Activated T-cell treated with anti-CD3 and anti-CD28 coated beads, Interleukin-2, amount 50 U/mL, for 4 hours (primary cell): ENCODE measurements at regions not wholly inside any gene's neighbourhood (a gene's known extent, or its start where the extent isn't known, plus 50 kb on each side); places are given as distances from the start of the nearest gene placed in this dataset.

Experiments
- ATAC-seq, 2 donors: fragments of 200-7000 bp; cut with Tn5 transposase; one replicate each; pipeline ENCODE4 v1.10.0; 2021
- DNase-seq: peaks from one replicate; pipeline ENCODE4 v3.0.0-alpha.2; 2020
- H3K27me3 Mint-ChIP-seq: one replicate; pipeline ENCODE4 v1.8.0; 2021; ENCODE audit warnings: low read depth, mixed read lengths
- H3K36me3 Mint-ChIP-seq: one replicate; pipeline ENCODE4 v1.8.0; 2022; ENCODE audit warnings: mixed read lengths; ENCODE audit not compliant: insufficient read depth
- H3K4me1 Mint-ChIP-seq: one replicate; pipeline ENCODE4 v1.8.0; 2021; ENCODE audit warnings: low read depth, mixed read lengths
- H3K4me3 Mint-ChIP-seq: one replicate; pipeline ENCODE4 v1.8.0; 2021; ENCODE audit warnings: mild to moderate bottlenecking, moderate library complexity, mixed read lengths
- H3K9me3 Mint-ChIP-seq: one replicate; pipeline ENCODE4 v1.8.0; 2021; ENCODE audit warnings: mixed read lengths

DNA sequence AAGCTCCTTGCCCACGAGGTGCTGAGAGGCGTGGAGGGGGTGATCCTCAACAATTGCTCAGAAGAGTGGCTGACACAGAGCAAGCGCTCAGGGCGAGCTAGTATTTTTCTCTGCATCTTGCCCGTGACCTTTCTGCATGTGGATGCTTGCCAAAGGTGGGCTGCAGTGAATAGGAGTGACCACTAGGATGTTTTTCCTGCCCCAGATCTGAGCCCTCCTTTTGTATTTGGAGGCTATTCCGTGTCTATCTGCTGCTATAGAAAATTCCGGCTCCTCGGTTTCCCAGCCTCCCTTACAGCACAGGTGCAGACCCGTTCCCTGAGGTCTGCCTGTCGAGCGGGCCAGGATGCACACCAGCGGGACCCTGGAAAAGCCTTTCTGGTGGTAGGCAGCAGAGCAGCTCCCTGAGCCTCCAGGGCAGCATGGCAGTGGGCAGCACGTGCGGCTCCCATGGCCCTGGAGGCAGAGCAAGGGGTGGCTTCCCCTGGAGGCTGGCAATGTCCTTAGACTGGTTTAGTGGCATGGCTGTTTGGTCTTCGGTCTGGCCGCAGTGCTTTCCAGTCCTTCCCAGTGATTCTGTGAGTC is 145.1 kb upstream of the PCBD1 start:
- H3K36me3 Mint-ChIP-seq = no peaks in the 10 kb centered on the region
- ATAC-seq = no peak
- no peak overlapping the region for H3K4me3 Mint-ChIP-seq
- DNase-seq = no peak
- no peaks in the 10 kb centered on the region for H3K9me3 Mint-ChIP-seq
- H3K4me1 Mint-ChIP-seq = no peaks in the 10 kb centered on the region
- peaks cover 4% of the 10 kb centered on the region for H3K27me3 Mint-ChIP-seq

- Mint-ChIP-seq H3K36me3 (no peaks in the 10 kb centered on the region), H3K4me1 (no peaks in the 10 kb centered on the region), H3K9me3 (no peaks in the 10 kb centered on the region), H3K27me3 (peaks cover 4% of the 10 kb centered on the region), H3K4me3 (no peak overlapping the region)
- ATAC-seq = no peak
- DNase-seq = no peak
These were observed 147.3 kb upstream of the PCBD1 start for GRCh38 chr10:71035511-71036296.

GRCh38 chr10:71036297-71036966 is 148.1 kb upstream of the PCBD1 start:
- H3K9me3 Mint-ChIP-seq = no peaks in the 10 kb centered on the region
- no peaks in the 10 kb centered on the region for H3K4me1 Mint-ChIP-seq
- peaks cover 4% of the 10 kb centered on the region for H3K27me3 Mint-ChIP-seq
- H3K36me3 Mint-ChIP-seq = no peaks in the 10 kb centered on the region
- ATAC-seq (no peak), DNase-seq (no peak)
- H3K4me3 Mint-ChIP-seq = no peak overlapping the region

DNA sequence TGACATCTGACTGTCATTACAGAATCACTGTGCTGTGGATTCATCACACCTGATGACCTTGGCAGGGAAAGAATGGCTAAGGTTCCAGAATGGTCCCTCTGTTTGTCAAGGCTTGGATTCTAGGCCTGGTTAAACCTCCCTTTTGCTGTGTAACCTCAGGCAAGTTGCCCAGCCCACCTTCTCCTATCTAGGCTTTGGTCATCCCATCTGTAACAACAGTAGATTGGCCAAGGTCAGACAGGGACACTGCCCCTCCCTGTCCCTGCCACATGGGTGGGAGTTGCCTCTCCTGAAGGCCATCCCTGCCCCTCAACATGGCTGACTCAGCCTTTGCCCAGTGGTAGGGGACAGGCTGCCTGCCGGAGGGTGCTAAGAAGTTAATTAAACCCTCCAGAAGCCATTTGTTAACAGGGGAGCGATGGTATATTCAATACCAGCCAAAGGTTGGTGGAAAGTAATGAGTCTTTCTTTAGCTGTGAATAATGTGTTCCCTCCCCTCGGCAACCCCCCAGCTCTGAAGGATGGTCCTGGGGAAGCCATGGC is 149.8 kb upstream of the PCBD1 start:
- no peaks in the 10 kb centered on the region for H3K4me1 Mint-ChIP-seq
- DNase-seq (no peak), ATAC-seq (no peak)
- H3K4me3 Mint-ChIP-seq = no peak overlapping the region
- no peaks in the 10 kb centered on the region for H3K36me3 Mint-ChIP-seq
- H3K27me3 Mint-ChIP-seq = no peaks in the 10 kb centered on the region
- H3K9me3 Mint-ChIP-seq = no peaks in the 10 kb centered on the region

DNA sequence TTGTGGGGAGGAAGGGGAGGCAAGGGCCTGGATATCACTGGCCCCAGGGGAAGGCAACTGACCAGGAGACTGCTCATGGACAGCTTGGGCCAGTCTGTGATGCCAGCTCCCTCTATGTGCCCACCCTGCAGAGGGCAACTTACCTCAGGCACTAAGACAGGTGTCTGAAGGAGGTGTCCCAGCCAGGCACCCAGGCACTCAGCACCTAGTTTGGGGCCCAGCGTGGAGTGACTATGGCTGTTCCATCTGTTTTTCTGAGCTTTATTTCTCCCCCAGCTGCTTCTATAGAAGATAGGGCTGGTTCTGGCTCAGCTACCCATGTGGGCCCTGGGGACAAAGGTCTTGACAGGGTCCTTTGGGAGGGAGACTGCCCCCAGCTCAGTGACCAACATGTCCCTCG is 150.6 kb upstream of the PCBD1 start:
- Mint-ChIP-seq H3K9me3 (no peaks in the 10 kb centered on the region), H3K4me1 (no peaks in the 10 kb centered on the region)
- no peak for DNase-seq

GRCh38 chr10:71039551-71039950 is 151.2 kb upstream of the PCBD1 start:
- no peak for DNase-seq
- Mint-ChIP-seq H3K9me3 (no peaks in the 10 kb centered on the region), H3K36me3 (no peaks in the 10 kb centered on the region), H3K4me3 (no peak overlapping the region), H3K4me1 (no peaks in the 10 kb centered on the region), H3K27me3 (peaks cover 4% of the 10 kb centered on the region)
- no peak for ATAC-seq

More for the DNA sequence above, 150.6 kb upstream of the PCBD1 start:
- ATAC-seq = no peak
- Mint-ChIP-seq H3K4me3 (no peak overlapping the region), H3K36me3 (no peaks in the 10 kb centered on the region), H3K27me3 (peaks cover 4% of the 10 kb centered on the region)

DNA sequence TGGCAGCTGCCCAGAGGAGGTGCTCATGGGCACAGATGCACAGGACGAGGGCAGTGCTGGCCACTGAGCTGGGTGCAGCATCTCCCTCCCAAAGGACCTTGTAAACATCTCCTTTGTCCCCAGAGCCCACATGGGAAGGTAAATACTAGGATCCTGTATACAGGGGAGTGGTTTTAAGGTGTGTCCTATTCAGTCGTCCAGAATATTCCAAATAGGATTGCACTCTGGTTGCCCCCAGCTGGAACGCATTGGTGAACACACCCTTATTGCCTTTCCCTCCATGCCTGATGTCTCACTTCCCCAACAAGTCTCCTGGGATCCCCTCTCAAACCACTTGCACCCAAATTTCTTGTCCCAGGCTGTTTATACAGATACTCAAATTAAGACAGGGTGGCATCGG is 152.0 kb upstream of the PCBD1 start:
- no peaks in the 10 kb centered on the region for H3K4me1 Mint-ChIP-seq

GRCh38 chr10:71040846-71041605 is 152.7 kb upstream of the PCBD1 start:
- no peaks in the 10 kb centered on the region for H3K4me1 Mint-ChIP-seq
- H3K27me3 Mint-ChIP-seq = peaks cover 10% of the 10 kb centered on the region
- DNase-seq (no peak), ATAC-seq (no peak)
- no peaks in the 10 kb centered on the region for H3K9me3 Mint-ChIP-seq
- H3K4me3 Mint-ChIP-seq = no peak overlapping the region
- no peaks in the 10 kb centered on the region for H3K36me3 Mint-ChIP-seq

More for the DNA sequence above, 152.0 kb upstream of the PCBD1 start:
- Mint-ChIP-seq H3K36me3 (no peaks in the 10 kb centered on the region), H3K9me3 (no peaks in the 10 kb centered on the region), H3K27me3 (peaks cover 8% of the 10 kb centered on the region), H3K4me3 (no peak overlapping the region)
- no peak for DNase-seq
- no peak for ATAC-seq

DNA sequence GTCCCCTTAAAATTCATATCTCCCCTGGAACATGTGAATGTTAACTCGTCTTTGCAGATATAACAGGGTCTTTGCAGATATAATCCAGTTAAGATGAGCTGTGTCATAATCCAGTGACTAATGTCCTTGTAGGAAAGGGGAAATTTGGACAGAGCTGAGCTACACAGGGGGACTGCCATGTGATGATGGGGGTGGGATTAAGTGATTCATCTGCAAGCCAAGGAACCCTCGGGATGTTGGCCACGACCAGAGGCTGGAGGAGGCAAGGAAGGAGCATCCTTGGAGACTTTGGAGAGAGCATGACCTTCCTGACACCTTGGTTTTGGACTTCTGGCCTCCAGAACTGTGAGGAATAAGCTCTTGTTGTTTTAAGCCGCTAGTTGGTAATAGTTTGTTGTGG is 153.9 kb upstream of the PCBD1 start:
- Mint-ChIP-seq H3K27me3 (peaks cover 10% of the 10 kb centered on the region), H3K9me3 (no peaks in the 10 kb centered on the region), H3K36me3 (no peaks in the 10 kb centered on the region), H3K4me3 (no peak overlapping the region), H3K4me1 (no peaks in the 10 kb centered on the region)
- DNase-seq = no peak
- ATAC-seq = no peak

GRCh38 chr10:71042699-71043098 is 154.3 kb upstream of the PCBD1 start:
- H3K27me3 Mint-ChIP-seq = peaks cover 10% of the 10 kb centered on the region
- no peak overlapping the region for H3K4me3 Mint-ChIP-seq
- no peak for ATAC-seq
- no peaks in the 10 kb centered on the region for H3K4me1 Mint-ChIP-seq
- no peaks in the 10 kb centered on the region for H3K9me3 Mint-ChIP-seq
- no peak for DNase-seq
- H3K36me3 Mint-ChIP-seq = no peaks in the 10 kb centered on the region

GRCh38 chr10:71043858-71044257 is 155.5 kb upstream of the PCBD1 start:
- Mint-ChIP-seq H3K4me1 (no peaks in the 10 kb centered on the region), H3K27me3 (peaks cover 10% of the 10 kb centered on the region), H3K36me3 (no peaks in the 10 kb centered on the region), H3K9me3 (no peaks in the 10 kb centered on the region), H3K4me3 (no peak overlapping the region)
- no peak for DNase-seq
- no peak for ATAC-seq

- ATAC-seq (no peak), DNase-seq (no peak)
- Mint-ChIP-seq H3K9me3 (no peaks in the 10 kb centered on the region), H3K27me3 (peaks cover 10% of the 10 kb centered on the region), H3K4me3 (no peak overlapping the region), H3K36me3 (no peaks in the 10 kb centered on the region), H3K4me1 (no peaks in the 10 kb centered on the region)
These were observed 156.4 kb upstream of the PCBD1 start for GRCh38 chr10:71044720-71045119.

DNA sequence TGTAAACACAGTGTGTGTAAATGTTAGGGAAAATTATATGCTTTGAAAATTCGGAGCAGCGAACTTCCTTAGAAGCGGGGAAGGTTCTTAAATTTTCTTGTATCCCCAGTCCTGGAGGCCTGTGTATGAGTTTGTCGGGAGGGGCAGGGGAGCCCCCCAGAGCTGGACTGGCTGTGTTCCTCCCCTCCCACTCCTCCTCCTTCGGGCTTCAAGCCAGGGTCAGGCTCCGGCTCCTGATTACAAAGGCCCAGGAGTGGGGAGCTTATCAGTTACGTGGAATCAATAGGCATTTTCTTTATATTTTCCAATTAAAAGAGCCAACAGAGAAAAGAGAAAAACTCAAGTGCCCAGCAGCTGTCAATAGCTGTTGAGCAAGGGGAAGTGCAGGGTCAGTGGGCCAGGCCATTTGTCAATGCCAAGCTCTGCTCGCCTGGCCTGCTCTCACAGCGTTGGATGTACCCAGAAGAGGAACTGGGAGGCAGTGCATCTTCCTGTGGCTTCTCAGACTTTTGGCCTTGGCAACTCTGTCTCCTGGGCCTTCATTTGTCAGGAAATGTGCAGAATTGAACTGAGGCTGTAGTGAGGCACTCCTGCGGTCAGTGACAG is 156.9 kb upstream of the PCBD1 start:
- H3K9me3 Mint-ChIP-seq = no peaks in the 10 kb centered on the region
- no peak for ATAC-seq
- peaks cover 10% of the 10 kb centered on the region for H3K27me3 Mint-ChIP-seq
- no peaks in the 10 kb centered on the region for H3K4me1 Mint-ChIP-seq
- H3K36me3 Mint-ChIP-seq = no peaks in the 10 kb centered on the region
- no peak overlapping the region for H3K4me3 Mint-ChIP-seq
- no peak for DNase-seq

DNA sequence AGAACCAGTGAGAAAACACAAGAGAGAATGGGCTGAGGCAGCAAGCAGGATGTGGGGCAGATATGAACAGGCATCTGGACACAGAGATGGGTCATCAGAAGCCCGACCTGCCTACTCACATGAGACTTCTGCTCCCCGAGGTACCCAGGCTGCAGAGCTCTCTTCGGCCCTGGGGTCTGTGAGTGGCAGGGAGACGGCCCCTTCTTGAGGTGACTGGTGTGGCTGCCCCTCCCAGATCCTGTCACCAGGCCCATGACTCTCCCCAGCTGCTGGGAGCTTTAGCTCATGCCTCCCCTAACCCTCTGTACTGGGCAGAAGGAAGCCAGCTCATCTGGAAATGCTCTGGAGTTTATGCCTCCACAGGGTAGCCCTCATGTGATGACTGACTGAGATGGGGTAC is 157.6 kb upstream of the PCBD1 start:
- peaks cover 14% of the 10 kb centered on the region for H3K27me3 Mint-ChIP-seq
- DNase-seq = no peak
- H3K36me3 Mint-ChIP-seq = no peaks in the 10 kb centered on the region
- H3K9me3 Mint-ChIP-seq = no peaks in the 10 kb centered on the region
- ATAC-seq = no peak
- H3K4me3 Mint-ChIP-seq = no peak overlapping the region
- H3K4me1 Mint-ChIP-seq = no peaks in the 10 kb centered on the region
